Cardiac septum (tissue), 1 donor: ENCODE measurements at regions not wholly inside any gene's neighbourhood (a gene's known extent, or its start where the extent isn't known, plus 50 kb on each side); places are given as distances from the start of the nearest gene placed in this dataset.
"Not testable (repeated sequence)": the region's sequence is repeated elsewhere in the genome, so short reads cannot be mapped to it uniquely, and the experiment has no call there.

Experiments
- DNase-seq: peaks from one replicate; pipeline ENCODE4 v3.0.0-alpha.2; 2020; ENCODE audit warnings: low spot score
- intact Hi-C: fragments of 100-400 bp; cut with DNase I; formaldehyde crosslinking; loops from one replicate; pipeline ENCODE4 v1.14.0; 2022
- donor health status: DM: no; HTN: no; CAD: no.

DNA sequence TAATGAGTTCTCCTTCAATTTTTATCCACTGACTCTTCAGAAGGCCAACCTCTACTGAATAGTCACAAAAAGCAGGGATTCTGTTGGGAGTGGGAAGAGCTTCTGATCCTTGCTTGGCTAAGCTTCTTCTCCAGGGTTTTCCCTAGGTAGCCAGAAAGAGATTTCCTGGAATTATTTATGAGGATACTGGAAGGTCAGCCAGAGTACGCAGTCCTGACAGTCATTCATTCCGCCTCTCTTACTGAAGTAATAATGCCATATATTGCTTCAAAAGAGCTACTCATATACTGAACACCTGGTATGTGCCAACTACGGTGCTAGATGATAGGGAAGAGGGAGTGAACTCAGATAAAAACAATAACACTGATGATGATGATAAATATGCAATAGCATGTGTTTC, 116.1 kb downstream of the CCDC34 start:
- intact Hi-C loops: no loop called here

DNA sequence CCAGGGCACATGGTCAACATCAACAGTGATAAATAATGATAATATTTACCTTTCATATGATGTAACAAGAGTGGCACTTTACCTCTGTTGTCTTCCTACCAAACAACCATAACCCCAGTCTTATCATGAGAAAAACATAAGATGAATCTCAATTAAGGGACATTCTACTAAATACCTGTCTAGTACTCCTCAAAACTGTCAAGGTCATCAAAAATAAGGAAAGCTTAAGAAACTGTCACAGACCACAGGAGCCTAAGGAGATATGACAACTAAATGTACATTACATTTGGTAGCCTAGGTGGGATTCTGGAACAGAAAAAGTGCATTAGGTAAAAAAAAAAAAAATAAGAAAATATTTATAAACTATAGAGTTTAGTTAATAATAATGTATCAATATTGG, 118.1 kb downstream of the CCDC34 start:
- DNase-seq: no peak
- intact Hi-C loops: loop anchor here (5.0 kb wide), 1 partner anchor 37 kb away; no protein-coding TSS in a partner anchor

More for the DNA sequence above, 116.1 kb downstream of the CCDC34 start:
- no peak for DNase-seq

DNA sequence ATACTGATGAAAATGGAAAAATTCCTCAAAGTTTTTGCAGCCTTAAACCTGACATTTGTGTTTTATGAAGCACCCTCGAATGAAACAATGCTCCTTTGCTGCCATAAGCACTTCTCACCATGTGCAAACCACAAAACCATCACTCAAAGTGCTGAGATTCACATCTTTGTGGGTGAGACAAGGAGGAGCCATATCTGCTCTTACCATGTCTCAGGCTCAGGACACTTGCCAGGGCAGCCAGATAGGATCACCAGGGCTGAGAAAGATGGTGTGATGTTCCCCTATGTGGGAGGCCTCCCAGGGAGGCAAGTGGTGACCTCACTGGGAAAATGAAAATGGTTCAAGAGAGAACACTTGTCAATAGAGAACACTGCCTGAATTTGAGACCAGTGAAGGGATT, 120.4 kb downstream of the CCDC34 start:
- intact Hi-C loops: loop anchor here (5.0 kb wide), 1 partner anchor 40 kb away; no protein-coding TSS in a partner anchor
- DNase-seq: no peak

DNA sequence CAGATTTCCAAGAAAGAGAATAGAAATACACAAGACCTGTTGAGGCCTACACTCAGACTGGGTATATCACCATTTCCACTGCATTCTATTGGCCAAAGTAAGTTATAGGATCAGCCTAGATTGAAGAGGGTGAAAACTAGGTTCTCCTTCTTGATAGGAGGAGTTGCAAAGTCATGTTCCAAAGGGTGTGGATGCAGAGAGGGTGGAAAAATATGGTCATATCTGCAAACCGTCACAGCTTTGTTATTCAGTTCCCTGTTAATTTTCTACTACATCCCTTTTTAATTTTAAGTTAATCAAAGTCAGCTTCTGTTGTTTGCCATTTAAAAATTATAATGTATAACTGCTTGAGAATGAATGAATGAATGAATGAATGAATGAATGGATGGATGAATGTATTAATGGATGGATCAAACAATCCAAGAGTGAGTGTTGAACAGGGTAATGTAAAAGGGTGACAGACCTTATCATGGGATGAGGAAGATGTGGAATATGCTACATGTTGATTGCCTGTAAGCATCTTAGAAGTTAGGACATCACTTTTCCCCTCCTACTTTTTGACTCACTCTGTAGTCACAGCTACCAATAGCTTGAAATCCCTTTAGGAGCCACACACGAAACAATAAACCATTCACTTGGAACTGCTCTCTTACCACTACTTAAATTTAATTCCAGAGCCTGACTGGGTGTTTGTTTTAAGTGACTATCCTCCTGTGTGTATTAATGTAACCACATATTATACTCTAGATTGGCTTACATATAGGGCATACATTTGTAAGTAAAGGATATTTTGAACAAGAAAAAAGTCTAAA, 121.5 kb downstream of the CCDC34 start:
- intact Hi-C loops: loop anchor here (5.0 kb wide), 1 partner anchor 41 kb away; no protein-coding TSS in a partner anchor

DNA sequence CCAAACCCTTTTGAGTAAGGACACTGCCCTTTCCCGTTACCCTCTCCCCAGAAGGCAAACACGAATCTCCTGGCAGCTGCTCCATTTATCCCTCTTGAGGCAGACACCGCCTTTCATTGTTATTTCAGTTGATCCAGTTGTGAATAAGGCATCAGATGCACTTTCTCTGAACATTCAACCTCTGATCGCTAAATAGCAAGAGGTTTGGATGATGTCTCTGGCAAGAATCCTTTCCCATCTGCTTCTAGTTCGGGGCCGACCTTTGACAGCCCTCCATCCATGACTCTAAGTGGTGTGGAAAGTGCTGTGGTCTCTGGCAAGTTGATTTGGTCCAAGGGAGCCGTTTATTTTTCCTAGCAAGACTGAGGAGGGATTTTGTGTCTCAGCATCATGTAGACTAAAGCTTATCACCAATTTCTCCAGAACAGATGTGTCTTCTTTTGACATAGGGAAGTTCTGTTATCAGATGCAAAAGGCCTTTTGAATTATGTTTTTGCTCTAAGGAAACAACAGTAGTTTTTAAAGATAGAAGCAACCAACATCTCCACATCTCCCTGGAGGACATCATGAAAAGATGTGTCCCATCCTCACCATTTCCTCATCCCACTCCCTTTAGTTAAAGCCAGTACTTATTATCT, 123.6 kb downstream of the CCDC34 start:
- intact Hi-C loops: loop anchor here (5.0 kb wide), 1 partner anchor 58 kb away; no protein-coding TSS in a partner anchor
- no peak for DNase-seq

More for the DNA sequence above, 121.5 kb downstream of the CCDC34 start:
- no peak for DNase-seq

DNA sequence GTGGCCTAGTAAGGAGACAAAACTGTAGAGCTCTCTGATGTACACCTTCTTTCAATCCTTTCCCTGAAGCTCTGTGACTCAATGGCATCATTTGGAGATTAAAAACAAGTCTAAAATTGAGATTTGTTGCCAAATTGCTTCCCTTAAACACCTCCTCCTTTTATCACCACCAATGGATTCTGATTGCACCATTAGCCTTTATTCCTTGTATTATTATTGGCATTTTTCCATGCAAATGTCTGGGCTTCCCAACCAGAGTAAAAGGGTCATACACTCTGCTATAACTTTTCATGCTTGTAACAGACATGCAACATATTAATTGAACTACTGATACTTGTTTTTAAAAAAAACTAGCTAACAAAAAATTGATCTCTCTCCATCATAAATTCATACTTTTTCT, 124.2 kb downstream of the CCDC34 start:
- intact Hi-C loops: loop anchor here (5.0 kb wide), 1 partner anchor 58 kb away; no protein-coding TSS in a partner anchor
- DNase-seq: no peak

DNA sequence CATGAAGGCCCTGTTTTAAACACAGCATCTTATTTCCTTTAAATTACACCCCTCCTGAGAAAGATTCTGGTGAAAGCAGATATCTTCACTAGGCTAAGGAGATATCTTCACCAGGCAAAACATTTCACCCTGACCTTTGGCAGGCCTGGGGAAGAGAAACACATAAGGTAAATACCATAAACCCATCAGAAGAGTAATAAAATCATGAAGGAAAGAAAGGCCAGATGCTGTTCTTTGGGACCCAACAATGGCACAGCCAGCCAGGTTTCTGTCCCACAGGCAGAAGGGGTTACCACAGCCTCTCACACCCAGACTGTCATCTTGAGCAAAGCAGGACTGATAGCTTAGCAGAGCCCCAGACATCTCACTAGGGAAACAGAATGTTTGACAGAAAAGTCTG, 125.4 kb downstream of the CCDC34 start:
- intact Hi-C loops: loop anchor here (5.0 kb wide), 1 partner anchor 60 kb away; no protein-coding TSS in a partner anchor
- DNase-seq: no peak

DNA sequence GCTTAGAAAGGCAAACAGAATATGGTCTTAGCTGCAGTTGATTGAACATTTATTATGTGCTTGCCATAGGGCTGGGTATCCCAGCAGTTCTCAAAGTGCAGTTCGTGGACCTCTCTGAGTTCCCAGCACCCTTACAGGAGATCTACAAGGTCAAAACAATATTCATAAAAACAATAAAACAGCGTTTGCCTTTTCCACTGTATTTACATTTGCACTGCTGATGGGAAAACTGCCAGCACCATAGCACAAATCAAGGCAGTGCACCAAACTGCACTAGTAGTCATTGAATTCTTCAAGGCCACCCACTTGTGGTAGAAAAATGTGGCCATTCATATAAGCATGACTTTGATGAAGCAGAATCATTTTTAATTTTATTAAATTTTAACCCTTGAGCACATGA, 128.1 kb downstream of the CCDC34 start:
- intact Hi-C loops: loop anchor here (5.0 kb wide), 1 partner anchor 62 kb away; no protein-coding TSS in a partner anchor
- no peak for DNase-seq

DNA sequence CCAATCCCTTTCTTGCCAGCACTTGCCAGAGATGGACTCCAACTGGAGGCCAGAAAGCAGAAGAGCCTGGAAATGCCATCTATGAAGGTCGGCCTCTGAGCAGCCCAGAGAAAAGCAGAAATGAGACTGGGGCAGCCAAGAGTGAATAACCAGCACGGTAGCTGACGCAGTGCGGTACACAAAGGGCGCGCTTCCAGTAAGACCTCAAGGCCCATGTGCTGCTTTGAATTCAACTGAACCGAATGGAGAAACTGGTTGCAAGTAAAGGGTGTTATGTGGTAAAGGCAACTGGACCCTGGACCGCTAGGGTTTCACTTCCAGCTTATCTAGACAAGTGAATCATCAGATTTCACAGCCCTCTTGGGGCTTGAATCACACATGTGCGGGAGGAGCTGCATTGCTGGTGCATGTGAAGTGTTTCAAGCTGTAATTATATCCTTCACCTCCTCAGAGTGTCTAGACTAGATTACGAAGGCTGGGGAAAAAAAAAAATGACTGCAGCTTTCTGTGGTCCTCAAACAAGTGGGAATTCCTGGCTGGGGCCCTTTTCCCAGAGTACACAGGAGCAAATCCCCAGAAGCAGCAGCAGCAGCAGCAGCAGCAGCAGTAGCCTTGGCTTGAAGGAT, 128.9 kb downstream of the CCDC34 start:
- DNase-seq: no peak
- intact Hi-C loops: no loop called here

DNA sequence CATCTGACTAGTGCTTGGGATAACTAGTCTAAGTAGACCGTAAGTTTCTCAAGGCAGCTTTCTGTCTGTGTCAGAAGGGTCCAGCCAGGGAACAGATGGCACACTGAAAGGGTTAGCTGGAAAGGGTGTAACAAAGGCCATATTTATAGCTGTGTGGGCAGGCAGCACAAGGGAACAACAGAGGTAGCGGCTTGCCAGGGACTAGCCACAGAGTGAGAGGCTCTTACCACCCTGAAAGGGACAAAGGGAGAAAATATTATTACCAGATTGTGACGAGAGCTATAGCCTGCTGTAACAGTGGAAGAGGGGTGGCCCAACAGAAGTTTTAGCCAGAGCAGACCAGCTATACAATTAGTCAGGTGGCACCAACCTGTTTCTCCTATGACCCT, 129.4 kb downstream of the CCDC34 start:
- intact Hi-C loops: no loop called here
- no peak for DNase-seq

DNA sequence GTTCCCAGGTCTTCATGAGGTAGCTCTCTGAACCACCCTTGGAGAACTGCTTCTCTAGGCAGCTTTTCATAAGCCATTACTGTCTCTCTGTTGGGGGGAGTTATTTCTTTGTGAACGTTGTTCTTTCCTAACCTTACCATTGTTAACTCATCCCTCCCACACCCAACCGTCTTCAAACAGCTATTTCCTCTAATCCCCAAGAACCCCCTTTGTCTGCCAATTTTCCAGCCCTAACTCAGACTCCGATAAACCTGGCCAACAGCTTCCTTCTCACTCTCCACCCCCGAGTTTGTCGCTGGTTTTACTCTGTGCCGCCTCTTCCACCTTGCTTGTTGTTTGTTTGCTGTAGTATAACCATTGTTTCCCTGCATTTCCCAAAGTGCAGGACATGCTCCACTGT, 131.5 kb downstream of the CCDC34 start:
- intact Hi-C loops: no loop called here
- DNase-seq: no peak

DNA sequence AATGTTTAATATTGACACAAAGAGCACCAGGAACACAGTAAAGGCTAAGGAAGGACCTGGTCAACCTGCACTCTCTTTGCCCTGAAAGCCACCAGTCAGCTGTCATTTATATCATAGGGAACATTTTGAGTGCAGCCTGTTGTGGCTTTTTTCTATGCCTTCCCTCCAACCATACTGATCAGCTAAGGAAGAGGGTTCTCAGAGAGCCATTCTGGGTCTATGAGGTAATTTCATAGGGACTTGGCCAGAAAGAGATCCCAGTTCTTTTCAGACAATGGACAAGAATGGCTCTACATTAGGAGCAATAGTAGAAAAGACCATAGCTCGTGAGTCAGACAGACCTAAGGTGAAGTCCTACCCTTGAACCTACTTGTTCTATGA, 132.8 kb downstream of the CCDC34 start:
- intact Hi-C loops: no loop called here
- no peak for DNase-seq

DNA sequence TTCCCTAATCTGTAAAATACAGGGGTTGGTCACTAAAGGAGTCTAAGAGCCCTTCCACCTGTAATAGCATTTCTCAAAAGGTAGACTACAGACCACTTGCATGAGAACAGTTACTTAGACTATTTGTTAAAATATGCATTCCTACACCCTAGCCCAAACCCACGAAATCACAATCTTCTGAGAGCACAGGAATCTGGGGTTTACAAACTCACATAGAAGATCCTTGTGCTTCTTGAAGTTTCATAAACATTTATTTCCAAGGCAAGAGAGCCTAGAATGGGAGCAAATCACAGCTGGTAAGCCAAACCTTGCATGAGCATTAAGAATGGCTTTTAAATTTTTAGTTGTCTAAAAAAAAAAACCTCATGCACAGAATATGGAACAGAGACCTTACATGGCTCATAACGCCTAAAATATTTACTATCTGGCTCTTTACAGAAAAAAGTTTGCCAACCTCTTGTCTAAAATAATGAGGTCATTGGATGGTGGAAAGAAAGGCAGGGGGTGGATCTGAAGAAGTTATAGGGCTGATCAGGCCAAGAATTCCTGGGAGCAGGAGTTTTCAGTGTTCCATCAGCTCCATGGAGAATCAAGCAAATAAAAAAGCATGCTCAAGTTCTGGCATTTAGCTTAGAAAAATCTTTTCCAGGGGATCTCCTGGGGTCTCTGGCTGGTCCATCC, 133.4 kb downstream of the CCDC34 start:
- intact Hi-C loops: no loop called here
- DNase-seq: no peak

DNA sequence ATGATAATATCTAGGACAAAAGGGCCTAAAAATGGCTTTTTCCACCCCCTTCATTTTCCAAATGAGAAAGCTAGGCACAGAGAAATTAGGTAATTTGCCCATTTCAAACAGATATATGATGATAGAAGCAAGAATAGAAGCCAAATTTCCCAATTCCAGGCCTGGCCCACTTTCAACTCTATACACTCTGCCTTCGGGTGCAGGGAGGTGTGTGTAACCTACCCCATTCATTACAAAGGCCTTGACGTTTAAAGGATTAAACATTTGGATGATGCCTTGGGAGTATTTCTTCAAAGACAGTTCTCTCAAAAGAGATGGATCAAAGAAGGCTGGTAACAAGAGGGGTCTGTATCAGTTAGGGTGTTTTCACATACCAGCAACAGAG, 134.1 kb downstream of the CCDC34 start:
- no peak for DNase-seq
- intact Hi-C loops: no loop called here

DNA sequence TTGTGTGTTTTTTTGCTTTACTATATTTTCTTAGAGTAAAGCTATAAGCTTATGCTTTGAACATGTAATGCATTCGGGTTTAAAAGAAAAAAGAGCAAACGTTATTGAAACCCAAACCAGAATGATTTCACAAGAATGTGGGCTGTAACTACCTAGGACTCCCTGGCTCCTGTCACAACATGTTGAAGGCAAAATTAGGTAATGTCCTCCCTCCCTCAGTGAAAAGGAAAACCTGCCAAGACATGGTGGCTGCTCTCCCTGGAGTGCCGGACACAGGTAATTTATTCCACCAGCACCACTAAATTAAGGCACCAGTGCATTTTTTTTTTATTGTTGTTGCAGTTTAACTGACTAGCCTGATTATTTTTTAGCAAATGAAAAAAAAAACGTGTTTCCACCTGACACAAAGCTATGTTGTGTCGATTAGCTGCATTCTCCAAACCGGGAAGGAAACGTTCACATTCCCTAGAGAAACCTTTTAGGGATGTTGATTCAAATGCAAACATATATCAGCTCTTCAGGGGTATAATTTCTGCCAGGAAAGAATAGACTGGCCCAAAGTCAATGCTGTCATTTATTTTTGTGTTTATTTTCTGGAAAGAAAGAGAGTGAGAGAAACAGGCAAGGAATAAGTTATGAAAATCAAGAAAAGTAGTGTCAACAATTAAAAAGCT, 134.6 kb downstream of the CCDC34 start:
- DNase-seq: no peak
- intact Hi-C loops: no loop called here

DNA sequence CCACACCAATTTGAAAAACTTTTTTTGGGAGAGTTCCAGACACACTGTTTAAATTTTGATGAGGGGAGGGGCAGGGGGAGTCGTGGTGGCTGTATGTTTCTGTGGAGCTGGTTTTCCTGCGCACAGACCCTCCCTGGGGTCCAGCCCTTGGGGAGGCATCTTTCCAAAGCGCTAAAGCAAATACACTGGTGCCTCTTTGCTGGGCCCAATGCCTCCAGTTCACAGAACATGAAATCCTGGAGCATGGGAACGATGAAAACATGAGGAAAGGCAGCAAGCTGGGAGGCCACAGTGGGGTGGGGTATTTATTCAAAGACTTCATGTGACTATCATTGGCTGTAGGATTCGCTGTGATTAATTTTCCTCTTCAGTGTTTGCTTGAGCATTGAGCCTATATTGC, 135.3 kb downstream of the CCDC34 start:
- no peak for DNase-seq
- intact Hi-C loops: no loop called here

DNA sequence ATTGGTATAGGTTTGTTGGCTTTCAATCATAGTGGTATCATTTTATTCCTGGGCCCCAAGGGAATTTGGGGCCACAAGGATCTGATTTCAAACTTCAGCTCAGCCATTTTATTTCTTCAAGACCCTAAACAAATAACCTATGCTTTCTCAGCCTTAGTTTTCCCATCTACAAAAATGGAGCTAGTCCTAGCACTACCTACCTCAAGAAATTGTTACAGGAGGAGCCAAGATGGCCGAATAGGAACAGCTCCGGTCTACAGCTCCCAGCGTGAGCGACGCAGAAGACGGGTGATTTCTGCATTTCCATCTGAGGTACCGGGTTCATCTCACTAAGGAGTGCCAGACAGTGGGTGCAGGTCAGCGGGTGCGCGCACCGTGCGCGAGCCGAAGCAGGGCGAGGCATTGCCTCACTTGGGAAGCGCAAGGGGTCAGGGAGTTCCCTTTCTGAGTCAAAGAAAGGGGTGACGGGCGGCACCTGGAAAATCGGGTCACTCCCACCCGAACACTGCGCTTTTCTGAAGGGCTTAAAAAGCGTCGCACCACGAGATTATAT, 143.5 kb downstream of the CCDC34 start:
- DNase-seq, intact Hi-C loops: not testable (repeated sequence)

DNA sequence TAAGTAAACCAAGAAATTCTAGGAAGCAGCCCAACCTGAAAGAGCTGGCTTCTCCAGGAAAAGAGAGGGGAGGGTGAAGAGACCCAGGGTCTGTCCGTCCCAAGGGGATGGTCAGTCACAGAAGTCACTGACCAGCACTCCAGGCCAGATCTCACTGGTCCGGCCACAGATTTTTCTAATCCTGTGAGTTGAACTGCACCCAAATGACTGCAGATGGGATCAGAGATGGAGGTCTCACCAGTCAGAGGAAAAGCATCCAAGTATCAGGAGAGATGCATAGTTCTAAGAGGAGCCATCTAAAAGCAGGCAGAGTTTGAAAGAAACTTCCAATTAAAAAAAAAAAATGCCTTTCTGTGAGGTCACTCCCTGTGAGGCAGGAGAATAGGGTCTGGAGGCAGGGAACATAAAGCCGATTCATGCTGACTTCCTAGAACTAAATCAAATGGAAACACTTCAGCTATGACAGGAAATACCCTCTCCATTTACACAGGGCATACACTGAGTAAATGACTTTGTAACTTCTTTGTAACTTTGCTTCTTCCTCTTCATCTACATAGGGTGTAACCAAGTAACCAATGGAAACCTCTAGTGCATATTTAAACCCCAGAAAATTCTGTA, 144.5 kb downstream of the CCDC34 start:
- intact Hi-C loops: no loop called here
- DNase-seq: no peak

DNA sequence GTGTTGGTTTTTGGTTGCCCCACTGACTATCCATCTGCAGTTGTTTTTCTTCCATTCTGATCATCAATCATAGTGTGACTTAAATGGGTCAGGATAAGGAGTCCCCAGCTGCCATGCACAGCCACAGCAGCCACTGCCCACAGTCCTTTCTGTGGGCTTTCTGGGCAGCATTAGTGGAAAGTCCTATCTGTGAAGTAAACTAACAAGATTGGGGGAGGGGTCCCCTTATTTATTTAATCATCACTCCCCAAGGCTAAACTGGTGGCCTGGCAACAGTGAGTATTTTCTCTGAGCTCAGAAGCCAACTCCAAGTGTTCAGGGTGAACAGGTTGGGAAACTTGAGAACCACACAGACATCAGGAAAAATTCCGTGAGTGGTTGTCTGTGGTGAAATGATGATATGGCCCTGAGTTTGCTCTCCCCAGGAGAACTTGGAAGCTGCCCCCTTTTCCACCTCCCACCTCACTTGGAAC, 145.0 kb downstream of the CCDC34 start:
- no peak for DNase-seq
- intact Hi-C loops: no loop called here
